ENCODE measurements at regions not wholly inside any gene's neighbourhood (a gene's known extent, or its start where the extent isn't known, plus 50 kb on each side); places are given as distances from the start of the nearest gene placed in this dataset.

DNA sequence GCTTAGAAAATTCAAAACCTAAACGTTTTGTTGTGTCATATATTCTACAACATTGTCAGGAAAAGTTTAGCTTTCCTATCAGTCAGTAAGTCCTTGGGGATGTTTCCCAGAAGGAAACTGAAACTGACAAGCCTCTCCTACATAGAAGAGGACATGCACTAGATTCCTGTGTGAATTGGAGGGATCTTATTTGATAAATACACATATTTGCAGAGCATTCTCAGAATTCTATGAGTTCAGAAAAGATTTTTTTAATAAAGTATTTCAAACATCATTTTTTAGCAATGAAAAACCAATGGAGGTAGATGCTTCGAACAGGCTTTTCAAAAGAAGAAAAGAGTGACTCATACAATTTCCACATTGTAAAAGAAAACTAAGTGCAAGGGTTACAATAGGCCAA lies 1706.7 kb downstream of the SUCLG1 start:
- TF ChIP-seq, protein P1, sequence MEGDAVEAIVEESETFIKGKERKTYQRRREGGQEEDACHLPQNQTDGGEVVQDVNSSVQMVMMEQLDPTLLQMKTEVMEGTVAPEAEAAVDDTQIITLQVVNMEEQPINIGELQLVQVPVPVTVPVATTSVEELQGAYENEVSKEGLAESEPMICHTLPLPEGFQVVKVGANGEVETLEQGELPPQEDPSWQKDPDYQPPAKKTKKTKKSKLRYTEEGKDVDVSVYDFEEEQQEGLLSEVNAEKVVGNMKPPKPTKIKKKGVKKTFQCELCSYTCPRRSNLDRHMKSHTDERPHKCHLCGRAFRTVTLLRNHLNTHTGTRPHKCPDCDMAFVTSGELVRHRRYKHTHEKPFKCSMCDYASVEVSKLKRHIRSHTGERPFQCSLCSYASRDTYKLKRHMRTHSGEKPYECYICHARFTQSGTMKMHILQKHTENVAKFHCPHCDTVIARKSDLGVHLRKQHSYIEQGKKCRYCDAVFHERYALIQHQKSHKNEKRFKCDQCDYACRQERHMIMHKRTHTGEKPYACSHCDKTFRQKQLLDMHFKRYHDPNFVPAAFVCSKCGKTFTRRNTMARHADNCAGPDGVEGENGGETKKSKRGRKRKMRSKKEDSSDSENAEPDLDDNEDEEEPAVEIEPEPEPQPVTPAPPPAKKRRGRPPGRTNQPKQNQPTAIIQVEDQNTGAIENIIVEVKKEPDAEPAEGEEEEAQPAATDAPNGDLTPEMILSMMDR (conservative IDR thresholded peaks at IDR 0.05; ENCODE audit: low read depth, low read length): no peak
- TF ChIP-seq EZH2 (IDR thresholded peaks at IDR 0.05; ENCODE audit: borderline replicate concordance, low read depth, low read length, poor library complexity, severe bottlenecking): no peak

Data from A673 (cell line).